ENCODE measurements at regions not wholly inside any gene's neighbourhood (a gene's known extent, or its start where the extent isn't known, plus 50 kb on each side); places are given as distances from the start of the nearest gene placed in this dataset.

DNA sequence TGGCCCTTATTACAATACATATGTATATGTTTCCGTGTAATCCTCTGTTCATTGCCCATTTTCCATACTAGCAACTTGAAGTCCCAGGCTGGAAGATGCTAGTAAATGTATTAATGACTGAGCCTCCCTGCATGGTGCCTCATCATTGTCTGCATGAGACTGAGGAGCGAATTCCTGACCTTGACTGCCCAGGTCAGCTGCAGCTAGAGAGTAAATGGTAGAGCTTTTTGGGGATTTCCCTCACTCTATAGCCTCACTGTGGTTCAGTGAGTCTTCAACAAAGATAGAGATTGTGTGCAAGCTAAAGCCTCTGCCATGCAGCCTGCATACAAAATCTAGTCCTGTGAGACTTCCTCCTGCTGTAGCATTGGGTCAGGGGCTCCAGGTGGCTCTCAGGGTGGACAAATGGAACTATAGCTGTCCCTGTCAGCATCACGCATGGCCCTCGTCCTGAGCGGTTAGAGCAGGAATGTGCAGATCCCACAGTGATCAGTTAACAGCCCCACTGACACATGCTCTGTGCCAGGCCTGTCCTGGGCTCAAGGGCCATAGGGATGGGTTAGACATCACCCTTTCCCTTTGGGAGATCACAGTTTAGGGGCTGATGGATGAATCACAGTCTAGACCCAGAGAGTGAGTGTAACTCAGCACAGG lies 741.7 kb downstream of the MATN1 start:
- no peak overlapping the region for H3K4me2 ChIP-seq (ENCODE audit: control insufficient read depth, extremely low read depth, insufficient read depth, low read depth, low read length)
- no peak for DNase-seq (ENCODE audit: low read depth, low spot score)

DNA sequence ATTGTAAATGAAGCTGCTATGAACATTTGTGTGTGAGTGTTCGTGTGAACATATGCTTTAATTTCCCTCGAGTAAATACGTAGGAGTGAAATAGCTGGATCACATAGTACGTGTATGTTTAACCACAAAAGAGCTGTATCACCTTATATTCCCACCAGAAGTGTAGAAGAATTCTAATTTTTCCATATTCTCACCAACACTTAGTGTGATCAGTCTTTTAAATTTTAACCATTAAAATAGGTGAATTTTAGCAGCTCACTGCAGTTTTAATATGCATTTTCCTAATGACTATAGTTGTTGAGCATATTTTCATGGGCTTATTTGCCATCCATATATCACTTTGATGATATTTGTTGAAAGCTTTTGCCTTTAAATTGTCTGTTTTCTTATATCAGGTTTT lies 741.2 kb downstream of the PTPRU start:
- dilution Hi-C loops (cut with MboI; ENCODE audit: extremely low pct_ligation_motif_present, low sequenced_read_pairs): no loop called here
- Histone ChIP-seq H2AFZ (ENCODE audit: control insufficient read depth, low read length) (no peak overlapping the region), H3K4me2 (ENCODE audit: control insufficient read depth, extremely low read depth, insufficient read depth, low read depth, low read length) (no peak overlapping the region), H3K4me1 (ENCODE audit: control insufficient read depth, extremely low read depth, insufficient read depth, low read length) (peaks cover 19% of the 10 kb centered on the region), H3K27ac (ENCODE audit: control insufficient read depth, insufficient read depth, low read length) (no peak overlapping the region), H3K27me3 (ENCODE audit: control insufficient read depth, extremely low read depth, insufficient read depth, low read length) (peaks cover 3% of the 10 kb centered on the region), H3K79me2 (ENCODE audit: control insufficient read depth, insufficient read depth, low read length) (no peaks in the 10 kb centered on the region), H4K20me1 (ENCODE audit: control insufficient read depth, extremely low read depth, insufficient read depth, low read length) (no peaks in the 10 kb centered on the region), H3K9me3 (ENCODE audit: control insufficient read depth, low read depth, low read length) (no peaks in the 10 kb centered on the region), H3K9ac (ENCODE audit: control insufficient read depth, extremely low read depth, insufficient read depth, low read length) (no peak overlapping the region), H3K4me3 (ENCODE audit: control insufficient read depth in 2 of 3, extremely low read depth in 1 of 3, insufficient read depth in 2 of 3, low read depth in 1 of 3, low read length in 3 of 3) (no peak overlapping the region), H3K9me1 (ENCODE audit: control insufficient read depth, extremely low read depth, insufficient read depth, low read length) (no peaks in the 10 kb centered on the region), H3K36me3 (ENCODE audit: control insufficient read depth in 2 of 2, extremely low read depth in 1 of 2, insufficient read depth in 2 of 2, low read length in 2 of 2) (no peaks in the 10 kb centered on the region)
- TF ChIP-seq EZH2 (IDR thresholded peaks at IDR 0.05; ENCODE audit: low read length): no peak
- TF ChIP-seq, protein P1, sequence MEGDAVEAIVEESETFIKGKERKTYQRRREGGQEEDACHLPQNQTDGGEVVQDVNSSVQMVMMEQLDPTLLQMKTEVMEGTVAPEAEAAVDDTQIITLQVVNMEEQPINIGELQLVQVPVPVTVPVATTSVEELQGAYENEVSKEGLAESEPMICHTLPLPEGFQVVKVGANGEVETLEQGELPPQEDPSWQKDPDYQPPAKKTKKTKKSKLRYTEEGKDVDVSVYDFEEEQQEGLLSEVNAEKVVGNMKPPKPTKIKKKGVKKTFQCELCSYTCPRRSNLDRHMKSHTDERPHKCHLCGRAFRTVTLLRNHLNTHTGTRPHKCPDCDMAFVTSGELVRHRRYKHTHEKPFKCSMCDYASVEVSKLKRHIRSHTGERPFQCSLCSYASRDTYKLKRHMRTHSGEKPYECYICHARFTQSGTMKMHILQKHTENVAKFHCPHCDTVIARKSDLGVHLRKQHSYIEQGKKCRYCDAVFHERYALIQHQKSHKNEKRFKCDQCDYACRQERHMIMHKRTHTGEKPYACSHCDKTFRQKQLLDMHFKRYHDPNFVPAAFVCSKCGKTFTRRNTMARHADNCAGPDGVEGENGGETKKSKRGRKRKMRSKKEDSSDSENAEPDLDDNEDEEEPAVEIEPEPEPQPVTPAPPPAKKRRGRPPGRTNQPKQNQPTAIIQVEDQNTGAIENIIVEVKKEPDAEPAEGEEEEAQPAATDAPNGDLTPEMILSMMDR (optimal IDR thresholded peaks at IDR 0.05 in 1 of 3, IDR thresholded peaks at IDR 0.05 in 1 of 3, conservative IDR thresholded peaks at IDR 0.05 in 1 of 3; ENCODE audit: extremely low read depth in 1 of 3, insufficient read depth in 2 of 3, low read length in 3 of 3): no peak
- DNase-seq (ENCODE audit: low read depth, low spot score) (no peak), FAIRE-seq (no peak)

More for the DNA sequence above, 741.7 kb downstream of the MATN1 start:
- TF ChIP-seq, protein P1 (optimal IDR thresholded peaks at IDR 0.05 in 1 of 3, IDR thresholded peaks at IDR 0.05 in 1 of 3, conservative IDR thresholded peaks at IDR 0.05 in 1 of 3; ENCODE audit: extremely low read depth in 1 of 3, insufficient read depth in 2 of 3, low read length in 3 of 3): no peak
- no peak for TF ChIP-seq EZH2 (IDR thresholded peaks at IDR 0.05; ENCODE audit: low read length)
- dilution Hi-C loops (cut with MboI; ENCODE audit: extremely low pct_ligation_motif_present, low sequenced_read_pairs): no loop called here
- Histone ChIP-seq H3K4me1 (ENCODE audit: control insufficient read depth, extremely low read depth, insufficient read depth, low read length) (no peaks in the 10 kb centered on the region), H3K27me3 (ENCODE audit: control insufficient read depth, extremely low read depth, insufficient read depth, low read length) (peaks cover 7% of the 10 kb centered on the region), H3K9ac (ENCODE audit: control insufficient read depth, extremely low read depth, insufficient read depth, low read length) (no peak overlapping the region), H3K4me3 (ENCODE audit: control insufficient read depth in 2 of 3, extremely low read depth in 1 of 3, insufficient read depth in 2 of 3, low read depth in 1 of 3, low read length in 3 of 3) (no peak overlapping the region), H3K9me1 (ENCODE audit: control insufficient read depth, extremely low read depth, insufficient read depth, low read length) (no peaks in the 10 kb centered on the region), H3K36me3 (ENCODE audit: control insufficient read depth in 2 of 2, extremely low read depth in 1 of 2, insufficient read depth in 2 of 2, low read length in 2 of 2) (no peaks in the 10 kb centered on the region), H4K20me1 (ENCODE audit: control insufficient read depth, extremely low read depth, insufficient read depth, low read length) (no peaks in the 10 kb centered on the region), H3K9me3 (ENCODE audit: control insufficient read depth, low read depth, low read length) (no peaks in the 10 kb centered on the region), H3K79me2 (ENCODE audit: control insufficient read depth, insufficient read depth, low read length) (no peaks in the 10 kb centered on the region), H2AFZ (ENCODE audit: control insufficient read depth, low read length) (no peak overlapping the region), H3K27ac (ENCODE audit: control insufficient read depth, insufficient read depth, low read length) (no peak overlapping the region)
- no peak for FAIRE-seq

All from keratinocyte (primary cell).